ENCODE measurements at regions not wholly inside any gene's neighbourhood (a gene's known extent, or its start where the extent isn't known, plus 50 kb on each side); places are given as distances from the start of the nearest gene placed in this dataset.

- H3K9me3 ChIP-seq (ENCODE audit: low read depth): peaks cover 12% of the 10 kb centered on the region
- no peaks in the 10 kb centered on the region for H3K79me2 ChIP-seq (ENCODE audit: low read depth)
- no peak for TF ChIP-seq CTCF (IDR thresholded peaks at IDR 0.05)
- TF ChIP-seq EZH2 (IDR thresholded peaks at IDR 0.05): no peak
- no peak for TF ChIP-seq EZH2phosphoT487 (IDR thresholded peaks at IDR 0.05)
- no peak overlapping the region for H3K4me3 ChIP-seq
- H3F3A ChIP-seq (ENCODE audit: low read depth): no peaks in the 10 kb centered on the region
- H3K4me3 Mint-ChIP-seq: no peak overlapping the region
- no peaks in the 10 kb centered on the region for H3K36me3 ChIP-seq
- H3K27me3 Mint-ChIP-seq (ENCODE audit: insufficient read depth, low read depth): peaks cover 10% of the 10 kb centered on the region
- no peak overlapping the region for H2AFZ ChIP-seq (replicated peaks)
- no peaks in the 10 kb centered on the region for H3K36me3 Mint-ChIP-seq
- no peaks in the 10 kb centered on the region for H4K20me1 ChIP-seq (ENCODE audit: low read depth)
- no peak for DNase-seq (ENCODE audit: low spot score)
- no peaks in the 10 kb centered on the region for H3K27me3 ChIP-seq
- no peaks in the 10 kb centered on the region for H3K4me1 ChIP-seq
- no peak overlapping the region for H3K9ac ChIP-seq
- H3K9me3 Mint-ChIP-seq: peaks cover 11% of the 10 kb centered on the region
- no peak overlapping the region for H3K27ac Mint-ChIP-seq
- no peak overlapping the region for H3K27ac ChIP-seq
- no peak overlapping the region for H3K4me2 ChIP-seq
- H3K4me1 Mint-ChIP-seq: no peaks in the 10 kb centered on the region
These were observed 63.0 kb upstream of the TPM4 start for GRCh38 chr19:16013181-16013850.

- no peak overlapping the region for H3K27ac ChIP-seq
- Mint-ChIP-seq H3K27ac (peak overlapping the region; percentile 6), H3K36me3 (no peaks in the 10 kb centered on the region), H3K4me3 (no peak overlapping the region), H3K27me3 (ENCODE audit: insufficient read depth, low read depth) (peaks cover 12% of the 10 kb centered on the region), H3K9me3 (peaks cover 11% of the 10 kb centered on the region), H3K4me1 (no peaks in the 10 kb centered on the region)
- H3K4me2 ChIP-seq: no peak overlapping the region
- no peaks in the 10 kb centered on the region for H3K79me2 ChIP-seq (ENCODE audit: low read depth)
- no peaks in the 10 kb centered on the region for H4K20me1 ChIP-seq (ENCODE audit: low read depth)
- no peak for TF ChIP-seq EZH2 (IDR thresholded peaks at IDR 0.05)
- H2AFZ ChIP-seq (replicated peaks): no peak overlapping the region
- H3K36me3 ChIP-seq: no peaks in the 10 kb centered on the region
- no peaks in the 10 kb centered on the region for H3K4me1 ChIP-seq
- H3K9ac ChIP-seq: no peak overlapping the region
- DNase-seq (ENCODE audit: low spot score): no peak
- no peak overlapping the region for H3K4me3 ChIP-seq
- H3K27me3 ChIP-seq: no peaks in the 10 kb centered on the region
- H3F3A ChIP-seq (ENCODE audit: low read depth): no peaks in the 10 kb centered on the region
- H3K9me3 ChIP-seq (ENCODE audit: low read depth): peaks cover 6% of the 10 kb centered on the region
These were observed 62.1 kb upstream of the TPM4 start for GRCh38 chr19:16013851-16014840.

- H3F3A ChIP-seq (ENCODE audit: low read depth): no peaks in the 10 kb centered on the region
- no peaks in the 10 kb centered on the region for H3K27me3 ChIP-seq
- TF ChIP-seq CTCF (IDR thresholded peaks at IDR 0.05) (no peak), EZH2 (IDR thresholded peaks at IDR 0.05) (no peak), EZH2phosphoT487 (IDR thresholded peaks at IDR 0.05) (no peak)
- no peaks in the 10 kb centered on the region for H3K4me1 ChIP-seq
- no peak overlapping the region for H3K27ac ChIP-seq
- H3K4me3 Mint-ChIP-seq: no peak overlapping the region
- H3K27me3 Mint-ChIP-seq (ENCODE audit: insufficient read depth, low read depth): peaks cover 12% of the 10 kb centered on the region
- H3K9me3 Mint-ChIP-seq: peaks cover 11% of the 10 kb centered on the region
- H3K36me3 ChIP-seq: no peaks in the 10 kb centered on the region
- no peak overlapping the region for H2AFZ ChIP-seq (replicated peaks)
- no peaks in the 10 kb centered on the region for H3K79me2 ChIP-seq (ENCODE audit: low read depth)
- H4K20me1 ChIP-seq (ENCODE audit: low read depth): no peaks in the 10 kb centered on the region
- H3K4me1 Mint-ChIP-seq: no peaks in the 10 kb centered on the region
- DNase-seq (ENCODE audit: low spot score): no peak
- no peak overlapping the region for H3K9ac ChIP-seq
- no peak overlapping the region for H3K4me2 ChIP-seq
- H3K4me3 ChIP-seq: no peak overlapping the region
- H3K27ac Mint-ChIP-seq: peak overlapping the region; percentile 42
- no peaks in the 10 kb centered on the region for H3K9me3 ChIP-seq (ENCODE audit: low read depth)
- H3K36me3 Mint-ChIP-seq: no peaks in the 10 kb centered on the region
These were observed 61.1 kb upstream of the TPM4 start for GRCh38 chr19:16014923-16015804.
